MCF 10A (cell line): ENCODE measurements at regions not wholly inside any gene's neighbourhood (a gene's known extent, or its start where the extent isn't known, plus 50 kb on each side); places are given as distances from the start of the nearest gene placed in this dataset.

Source experiments
- BruUV-seq: library from RNA; stranded (reverse); fragments of 400-500 nt; replicated peaks from 2 replicates; lab custom pipeline; 2021; lab: Mats Ljungman, UMichigan
- CTCF ChIA-PET: fragments of 300-600 bp; sonication (Branson Sonifier 250); formaldehyde crosslinking; extraction: SDS; loops from one replicate; lab custom pipeline; 2021; ENCODE audit warnings: antibody characterized with exemption, inconsistent platforms; lab: Yijun Ruan, JAX
- POLR2A ChIA-PET: fragments of 300-600, 350-650 bp; sonication (Branson Sonifier 250); formaldehyde crosslinking; extraction: SDS; loops from one replicate; lab custom pipeline; 2020; ENCODE audit warnings: antibody characterized with exemption, inconsistent platforms; lab: Yijun Ruan, JAX
- DNase-seq: peaks from one replicate; pipeline ENCODE4 v3.0.0-alpha.2; 2018; ENCODE audit not compliant: unreplicated experiment
- H3K27ac Mint-ChIP-seq: one replicate; pipeline ENCODE4 v1.8.0; 2022; ENCODE audit warnings: mild to moderate bottlenecking, low read depth, mixed read lengths; ENCODE audit not compliant: unreplicated experiment
- H3K27me3 Mint-ChIP-seq: one replicate; pipeline ENCODE4 v1.8.0; 2022; ENCODE audit warnings: mixed read lengths; ENCODE audit not compliant: insufficient read depth, unreplicated experiment
- H3K36me3 Mint-ChIP-seq: one replicate; pipeline ENCODE4 v1.8.0; 2022; ENCODE audit warnings: mild to moderate bottlenecking, moderate library complexity, mixed read lengths; ENCODE audit not compliant: insufficient read depth, unreplicated experiment
- H3K4me1 Mint-ChIP-seq: one replicate; pipeline ENCODE4 v1.8.0; 2022; ENCODE audit warnings: mixed read lengths; ENCODE audit not compliant: insufficient read depth, unreplicated experiment
- H3K4me3 Mint-ChIP-seq: one replicate; pipeline ENCODE4 v1.8.0; 2022; ENCODE audit warnings: mild to moderate bottlenecking, moderate library complexity, mixed read lengths; ENCODE audit not compliant: unreplicated experiment
- H3K9me3 Mint-ChIP-seq: one replicate; pipeline ENCODE4 v1.8.0; 2022; ENCODE audit warnings: mixed read lengths; ENCODE audit not compliant: unreplicated experiment
- CTCF ChIP-seq: fragments of 200-600 bp; IDR thresholded peaks from one replicate; pipeline ENCODE4 v1.8.0; 2022; ENCODE audit warnings: antibody characterized with exemption, mild to moderate bottlenecking; ENCODE audit not compliant: unreplicated experiment
- intact Hi-C: fragments of 100-400 bp; cut with micrococcal nuclease; formaldehyde crosslinking; loops from 2 replicates; pipeline ENCODE4 v1.14.1; 2022

- Mint-ChIP-seq H3K4me3 (no peak overlapping the region), H3K36me3 (no peaks in the 10 kb centered on the region), H3K27me3 (no peaks in the 10 kb centered on the region), H3K4me1 (no peaks in the 10 kb centered on the region), H3K9me3 (peaks cover 9% of the 10 kb centered on the region), H3K27ac (no peak overlapping the region)
- ChIA-PET POLR2A (interaction anchor here (0.7 kb wide), 1 partner anchor 64 kb away, joined by 3 read pairs; no protein-coding TSS in a partner anchor), CTCF (interaction anchor here (0.9 to 1.0 kb wide), 2 partner anchors 15 to 726 kb away, joined by 3 to 4 read pairs; no protein-coding TSS in a partner anchor)
- no peak for TF ChIP-seq CTCF
- no TSS peak for BruUV-seq
- DNase-seq, result no peak
- intact Hi-C loops, result no loop called here
Measured at GRCh38 chr1:68780919-68781318, 284.0 kb upstream of the DEPDC1 start.

- no peaks in the 10 kb centered on the region for H3K27me3 Mint-ChIP-seq
- H3K27ac Mint-ChIP-seq, result no peak overlapping the region
- no TSS peak for BruUV-seq
- H3K9me3 Mint-ChIP-seq, result peaks cover 9% of the 10 kb centered on the region
- no peaks in the 10 kb centered on the region for H3K36me3 Mint-ChIP-seq
- no peak for TF ChIP-seq CTCF
- H3K4me1 Mint-ChIP-seq, result no peaks in the 10 kb centered on the region
- POLR2A ChIA-PET, result no interaction called here
- DNase-seq, result no peak
- H3K4me3 Mint-ChIP-seq, result no peak overlapping the region
- intact Hi-C loops, result no loop called here
- CTCF ChIA-PET, result no interaction called here
Measured at GRCh38 chr1:68782890-68783289, 286.0 kb upstream of the DEPDC1 start.

GRCh38 chr1:68785328-68785727, 288.4 kb upstream of the DEPDC1 start:
- CTCF ChIA-PET, result interaction anchor here (0.7 kb wide), 1 partner anchor 790 kb away, joined by 3 read pairs; no protein-coding TSS in a partner anchor
- no TSS peak for BruUV-seq
- POLR2A ChIA-PET, result no interaction called here

GRCh38 chr1:68788762-68789161, 291.9 kb upstream of the DEPDC1 start:
- H3K27ac Mint-ChIP-seq, result no peak overlapping the region
- intact Hi-C loops, result no loop called here
- no peak for TF ChIP-seq CTCF
- CTCF ChIA-PET, result interaction anchor here (0.9 kb wide), 1 partner anchor 637 kb away, joined by 3 read pairs; no protein-coding TSS in a partner anchor
- H3K27me3 Mint-ChIP-seq, result no peaks in the 10 kb centered on the region
- no peaks in the 10 kb centered on the region for H3K4me1 Mint-ChIP-seq
- no peak overlapping the region for H3K4me3 Mint-ChIP-seq
- H3K9me3 Mint-ChIP-seq, result no peaks in the 10 kb centered on the region
- POLR2A ChIA-PET, result no interaction called here
- BruUV-seq, result no TSS peak
- H3K36me3 Mint-ChIP-seq, result no peaks in the 10 kb centered on the region
- DNase-seq, result no peak

More at GRCh38 chr1:68785328-68785727, 288.4 kb upstream of the DEPDC1 start:
- no peaks in the 10 kb centered on the region for H3K4me1 Mint-ChIP-seq
- DNase-seq, result no peak
- H3K36me3 Mint-ChIP-seq, result no peaks in the 10 kb centered on the region
- TF ChIP-seq CTCF, result no peak
- H3K27ac Mint-ChIP-seq, result no peak overlapping the region
- intact Hi-C loops, result no loop called here
- no peaks in the 10 kb centered on the region for H3K27me3 Mint-ChIP-seq
- no peak overlapping the region for H3K4me3 Mint-ChIP-seq
- H3K9me3 Mint-ChIP-seq, result no peaks in the 10 kb centered on the region
